ENCODE measurements at regions not wholly inside any gene's neighbourhood (a gene's known extent, or its start where the extent isn't known, plus 50 kb on each side); places are given as distances from the start of the nearest gene placed in this dataset.

DNA sequence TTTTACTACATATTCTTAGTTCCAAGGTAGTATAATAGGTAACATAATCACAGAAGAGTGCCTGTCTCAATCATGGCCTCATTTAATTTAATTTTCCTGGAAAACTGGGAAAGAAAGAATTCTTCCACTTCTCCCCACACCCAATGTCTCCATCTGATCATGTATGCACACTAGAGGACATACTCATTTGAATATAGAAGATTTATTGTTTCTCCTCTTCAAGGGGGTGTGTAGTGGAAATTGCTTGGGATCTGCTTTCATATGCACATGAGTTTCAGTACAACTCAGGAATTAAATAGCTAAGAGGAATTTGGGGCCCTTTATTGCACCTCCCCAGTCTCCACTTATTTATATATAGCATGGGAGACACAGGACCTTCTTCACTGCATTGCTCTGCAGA, 285.1 kb downstream of the SH3GL2 start:
- CTCF ChIA-PET = no interaction called here

DNA sequence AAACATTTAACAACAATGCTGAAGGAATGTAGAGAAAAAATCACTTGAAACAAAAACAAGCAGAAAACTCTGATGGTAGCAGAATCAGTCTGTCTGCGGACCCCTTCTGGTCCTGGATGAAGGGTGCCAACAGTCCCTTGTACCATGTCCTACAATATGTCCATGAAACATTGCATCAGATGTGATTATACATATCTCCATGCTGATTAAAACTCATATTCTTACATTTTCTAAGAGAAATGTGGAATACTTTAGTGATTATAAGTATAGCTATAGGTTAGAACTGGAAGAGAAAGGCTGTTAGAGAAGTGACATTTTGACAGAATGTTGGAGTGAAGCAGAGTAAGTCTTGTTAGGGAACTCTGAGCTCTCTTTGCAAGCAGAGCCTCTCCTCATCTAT, 286.1 kb downstream of the SH3GL2 start:
- DNase-seq (ENCODE audit: low spot score) = no peak
- H3K27ac Mint-ChIP-seq = no peak overlapping the region

More for the DNA sequence above, 285.1 kb downstream of the SH3GL2 start:
- Mint-ChIP-seq H3K27me3 (ENCODE audit: low read depth) (no peaks in the 10 kb centered on the region), H3K4me1 (no peaks in the 10 kb centered on the region), H3K36me3 (no peaks in the 10 kb centered on the region), H3K27ac (no peak overlapping the region), H3K9me3 (no peaks in the 10 kb centered on the region), H3K4me3 (no peak overlapping the region)
- TF ChIP-seq, protein P1, sequence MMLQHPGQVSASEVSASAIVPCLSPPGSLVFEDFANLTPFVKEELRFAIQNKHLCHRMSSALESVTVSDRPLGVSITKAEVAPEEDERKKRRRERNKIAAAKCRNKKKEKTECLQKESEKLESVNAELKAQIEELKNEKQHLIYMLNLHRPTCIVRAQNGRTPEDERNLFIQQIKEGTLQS (CRISPR knock-in tag; conservative IDR thresholded peaks at IDR 0.05) = no peak
- TF ChIP-seq TCF7 (CRISPR knock-in tag; IDR thresholded peaks at IDR 0.05; ENCODE audit: low read depth) = no peak
- TF ChIP-seq ATF6 (CRISPR knock-in tag; IDR thresholded peaks at IDR 0.05) = no peak
- no peak for TF ChIP-seq HMGA2 (CRISPR knock-in tag; IDR thresholded peaks at IDR 0.05)
- TF ChIP-seq, protein P2, sequence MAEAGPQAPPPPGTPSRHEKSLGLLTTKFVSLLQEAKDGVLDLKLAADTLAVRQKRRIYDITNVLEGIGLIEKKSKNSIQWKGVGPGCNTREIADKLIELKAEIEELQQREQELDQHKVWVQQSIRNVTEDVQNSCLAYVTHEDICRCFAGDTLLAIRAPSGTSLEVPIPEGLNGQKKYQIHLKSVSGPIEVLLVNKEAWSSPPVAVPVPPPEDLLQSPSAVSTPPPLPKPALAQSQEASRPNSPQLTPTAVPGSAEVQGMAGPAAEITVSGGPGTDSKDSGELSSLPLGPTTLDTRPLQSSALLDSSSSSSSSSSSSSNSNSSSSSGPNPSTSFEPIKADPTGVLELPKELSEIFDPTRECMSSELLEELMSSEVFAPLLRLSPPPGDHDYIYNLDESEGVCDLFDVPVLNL (CRISPR knock-in tag; IDR thresholded peaks at IDR 0.05; ENCODE audit: borderline replicate concordance, low read depth) = no peak
- TF ChIP-seq CBFB (CRISPR knock-in tag; IDR thresholded peaks at IDR 0.05; ENCODE audit: low read depth) = no peak
- no peak for TF ChIP-seq NR3C1 (CRISPR knock-in tag; conservative IDR thresholded peaks at IDR 0.05; ENCODE audit: low read depth)
- no peak for TF ChIP-seq ELF4 (CRISPR knock-in tag; IDR thresholded peaks at IDR 0.05; ENCODE audit: low read depth)
- no peak for TF ChIP-seq CREB1 (CRISPR knock-in tag; IDR thresholded peaks at IDR 0.05)
- TF ChIP-seq ETV6 (CRISPR knock-in tag; IDR thresholded peaks at IDR 0.05) = no peak
- no peak for TF ChIP-seq ZNF416 (CRISPR knock-in tag; IDR thresholded peaks at IDR 0.05)
- TF ChIP-seq, protein P3, sequence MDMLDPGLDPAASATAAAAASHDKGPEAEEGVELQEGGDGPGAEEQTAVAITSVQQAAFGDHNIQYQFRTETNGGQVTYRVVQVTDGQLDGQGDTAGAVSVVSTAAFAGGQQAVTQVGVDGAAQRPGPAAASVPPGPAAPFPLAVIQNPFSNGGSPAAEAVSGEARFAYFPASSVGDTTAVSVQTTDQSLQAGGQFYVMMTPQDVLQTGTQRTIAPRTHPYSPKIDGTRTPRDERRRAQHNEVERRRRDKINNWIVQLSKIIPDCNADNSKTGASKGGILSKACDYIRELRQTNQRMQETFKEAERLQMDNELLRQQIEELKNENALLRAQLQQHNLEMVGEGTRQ (CRISPR knock-in tag; IDR thresholded peaks at IDR 0.05) = no peak
- POLR2A ChIA-PET = no interaction called here
- ATAC-seq = no peak
- no peak for DNase-seq (ENCODE audit: low spot score)

More for the DNA sequence above, 286.1 kb downstream of the SH3GL2 start:
- Mint-ChIP-seq H3K4me3 (no peak overlapping the region), H3K27me3 (ENCODE audit: low read depth) (no peaks in the 10 kb centered on the region), H3K9me3 (no peaks in the 10 kb centered on the region), H3K4me1 (no peaks in the 10 kb centered on the region), H3K36me3 (no peaks in the 10 kb centered on the region)
- ChIA-PET POLR2A (no interaction called here), CTCF (no interaction called here)
- no peak for ATAC-seq
- no peak for TF ChIP-seq NFE2L1 (CRISPR knock-in tag; IDR thresholded peaks at IDR 0.05)
- TF ChIP-seq, protein P4, sequence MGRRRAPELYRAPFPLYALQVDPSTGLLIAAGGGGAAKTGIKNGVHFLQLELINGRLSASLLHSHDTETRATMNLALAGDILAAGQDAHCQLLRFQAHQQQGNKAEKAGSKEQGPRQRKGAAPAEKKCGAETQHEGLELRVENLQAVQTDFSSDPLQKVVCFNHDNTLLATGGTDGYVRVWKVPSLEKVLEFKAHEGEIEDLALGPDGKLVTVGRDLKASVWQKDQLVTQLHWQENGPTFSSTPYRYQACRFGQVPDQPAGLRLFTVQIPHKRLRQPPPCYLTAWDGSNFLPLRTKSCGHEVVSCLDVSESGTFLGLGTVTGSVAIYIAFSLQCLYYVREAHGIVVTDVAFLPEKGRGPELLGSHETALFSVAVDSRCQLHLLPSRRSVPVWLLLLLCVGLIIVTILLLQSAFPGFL (CRISPR knock-in tag; IDR thresholded peaks at IDR 0.05; ENCODE audit: borderline replicate concordance) = no peak
- TF ChIP-seq ZNF396 (CRISPR knock-in tag; IDR thresholded peaks at IDR 0.05; ENCODE audit: borderline replicate concordance) = no peak
- TF ChIP-seq CBFB (CRISPR knock-in tag; IDR thresholded peaks at IDR 0.05; ENCODE audit: low read depth) = no peak
- TF ChIP-seq ZBTB21 (CRISPR knock-in tag; IDR thresholded peaks at IDR 0.05; ENCODE audit: borderline replicate concordance) = no peak
- no peak for TF ChIP-seq ZMAT4 (CRISPR knock-in tag; IDR thresholded peaks at IDR 0.05)
- no peak for TF ChIP-seq HMGA2 (CRISPR knock-in tag; IDR thresholded peaks at IDR 0.05)
- TF ChIP-seq NR1H2 (CRISPR knock-in tag; IDR thresholded peaks at IDR 0.05) = no peak
- no peak for TF ChIP-seq RELA (CRISPR knock-in tag; IDR thresholded peaks at IDR 0.05; ENCODE audit: borderline replicate concordance)
- no peak for TF ChIP-seq ZNF416 (CRISPR knock-in tag; IDR thresholded peaks at IDR 0.05)
- TF ChIP-seq, protein P5, sequence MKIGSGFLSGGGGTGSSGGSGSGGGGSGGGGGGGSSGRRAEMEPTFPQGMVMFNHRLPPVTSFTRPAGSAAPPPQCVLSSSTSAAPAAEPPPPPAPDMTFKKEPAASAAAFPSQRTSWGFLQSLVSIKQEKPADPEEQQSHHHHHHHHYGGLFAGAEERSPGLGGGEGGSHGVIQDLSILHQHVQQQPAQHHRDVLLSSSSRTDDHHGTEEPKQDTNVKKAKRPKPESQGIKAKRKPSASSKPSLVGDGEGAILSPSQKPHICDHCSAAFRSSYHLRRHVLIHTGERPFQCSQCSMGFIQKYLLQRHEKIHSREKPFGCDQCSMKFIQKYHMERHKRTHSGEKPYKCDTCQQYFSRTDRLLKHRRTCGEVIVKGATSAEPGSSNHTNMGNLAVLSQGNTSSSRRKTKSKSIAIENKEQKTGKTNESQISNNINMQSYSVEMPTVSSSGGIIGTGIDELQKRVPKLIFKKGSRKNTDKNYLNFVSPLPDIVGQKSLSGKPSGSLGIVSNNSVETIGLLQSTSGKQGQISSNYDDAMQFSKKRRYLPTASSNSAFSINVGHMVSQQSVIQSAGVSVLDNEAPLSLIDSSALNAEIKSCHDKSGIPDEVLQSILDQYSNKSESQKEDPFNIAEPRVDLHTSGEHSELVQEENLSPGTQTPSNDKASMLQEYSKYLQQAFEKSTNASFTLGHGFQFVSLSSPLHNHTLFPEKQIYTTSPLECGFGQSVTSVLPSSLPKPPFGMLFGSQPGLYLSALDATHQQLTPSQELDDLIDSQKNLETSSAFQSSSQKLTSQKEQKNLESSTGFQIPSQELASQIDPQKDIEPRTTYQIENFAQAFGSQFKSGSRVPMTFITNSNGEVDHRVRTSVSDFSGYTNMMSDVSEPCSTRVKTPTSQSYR (CRISPR knock-in tag; IDR thresholded peaks at IDR 0.05) = no peak

Data from WTC11 (cell line).